Spinal cord (tissue), 9 donors: ENCODE measurements at regions not wholly inside any gene's neighbourhood (a gene's known extent, or its start where the extent isn't known, plus 50 kb on each side); places are given as distances from the start of the nearest gene placed in this dataset.

Source experiments
- DNase-seq, 6 donors: peaks; one replicate each; pipeline versions ENCODE4 v3.0.0 to v3.0.0-alpha.2; 2013 to 2015; ENCODE audit warnings: low spot score in 6 of 6, low read depth in 4 of 6
- H3K27ac ChIP-seq: one replicate; pipeline ENCODE4 v1.5.1; 2013; ENCODE audit warnings: low read depth, low read length, control low read depth
- H3K27me3 ChIP-seq: one replicate; pipeline ENCODE4 v1.6.1; 2013; ENCODE audit warnings: low read length; ENCODE audit not compliant: control insufficient read depth, insufficient read depth
- H3K36me3 ChIP-seq: one replicate; pipeline ENCODE4 v1.6.1; 2013; ENCODE audit warnings: low read length; ENCODE audit not compliant: control insufficient read depth, insufficient read depth
- H3K4me1 ChIP-seq: one replicate; pipeline ENCODE4 v1.6.1; 2013; ENCODE audit warnings: low read length; ENCODE audit not compliant: control insufficient read depth, insufficient read depth
- H3K4me3 ChIP-seq: one replicate; pipeline ENCODE4 v1.5.1; 2013; ENCODE audit warnings: low read depth, low read length, control low read depth
- H3K9me3 ChIP-seq: one replicate; pipeline ENCODE4 v1.6.1; 2013; ENCODE audit warnings: low read length; ENCODE audit not compliant: control insufficient read depth, insufficient read depth
- WGBS: methylation state at CpG from one replicate; pipeline ENCODE4 v1.1.5; 2013; ENCODE audit warnings: missing lambda C conversion rate; ENCODE audit not compliant: insufficient coverage; 5-methylcytosine and 5-hydroxymethylcytosine counted together
- donor health status: healthy.

DNA sequence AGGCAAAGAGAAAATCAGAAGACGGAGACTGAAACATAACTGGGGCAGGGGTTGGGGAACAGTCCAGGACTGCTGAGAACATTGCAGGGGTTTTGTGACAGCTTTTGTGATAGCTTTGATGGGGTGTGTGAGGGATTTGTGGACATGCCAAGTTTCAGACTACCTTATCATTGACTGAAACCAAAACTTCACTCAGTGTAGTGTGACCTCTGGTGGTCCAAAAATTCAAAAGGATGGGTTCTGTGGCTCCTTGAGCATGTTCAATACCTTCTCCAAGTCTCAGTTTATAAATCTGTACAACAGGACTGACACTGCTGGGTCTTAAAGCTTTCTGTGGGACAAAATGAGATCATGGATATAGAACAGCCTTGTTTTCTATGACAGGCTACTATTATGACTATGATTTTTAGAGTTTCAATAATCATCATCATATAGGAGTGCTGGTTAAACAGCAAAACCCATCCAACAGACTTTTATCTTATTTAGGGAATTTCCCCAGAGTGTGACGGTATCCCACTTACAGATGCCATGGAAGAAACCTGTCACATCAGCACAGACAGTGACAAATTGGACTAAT is 259.2 kb upstream of the SLC14A2 start:
- Histone ChIP-seq H3K4me3 (no peak overlapping the region), H3K27ac (no peak overlapping the region), H3K36me3 (no peaks in the 10 kb centered on the region), H3K9me3 (no peaks in the 10 kb centered on the region), H3K27me3 (no peaks in the 10 kb centered on the region), H3K4me1 (peaks cover 6% of the 10 kb centered on the region)
- peak in 3 of 6 donors; percentile 26 to 79 (median 49) for DNase-seq
- 86% methylated on average over 2 of the region's 2 CpGs for WGBS

- no peak overlapping the region for H3K27ac ChIP-seq
- no peaks in the 10 kb centered on the region for H3K27me3 ChIP-seq
- H3K4me3 ChIP-seq: no peak overlapping the region
- H3K36me3 ChIP-seq: no peaks in the 10 kb centered on the region
- DNase-seq: peak in 3 of 6 donors; percentile 6 to 65 (median 50)
- H3K9me3 ChIP-seq: no peaks in the 10 kb centered on the region
- peaks cover 9% of the 10 kb centered on the region for H3K4me1 ChIP-seq
- no CpG with 5 or more reads among the region's 5 CpGs for WGBS
Observed at GRCh38 chr18:45357686-45358470, 257.4 kb upstream of the SLC14A2 start.

DNA sequence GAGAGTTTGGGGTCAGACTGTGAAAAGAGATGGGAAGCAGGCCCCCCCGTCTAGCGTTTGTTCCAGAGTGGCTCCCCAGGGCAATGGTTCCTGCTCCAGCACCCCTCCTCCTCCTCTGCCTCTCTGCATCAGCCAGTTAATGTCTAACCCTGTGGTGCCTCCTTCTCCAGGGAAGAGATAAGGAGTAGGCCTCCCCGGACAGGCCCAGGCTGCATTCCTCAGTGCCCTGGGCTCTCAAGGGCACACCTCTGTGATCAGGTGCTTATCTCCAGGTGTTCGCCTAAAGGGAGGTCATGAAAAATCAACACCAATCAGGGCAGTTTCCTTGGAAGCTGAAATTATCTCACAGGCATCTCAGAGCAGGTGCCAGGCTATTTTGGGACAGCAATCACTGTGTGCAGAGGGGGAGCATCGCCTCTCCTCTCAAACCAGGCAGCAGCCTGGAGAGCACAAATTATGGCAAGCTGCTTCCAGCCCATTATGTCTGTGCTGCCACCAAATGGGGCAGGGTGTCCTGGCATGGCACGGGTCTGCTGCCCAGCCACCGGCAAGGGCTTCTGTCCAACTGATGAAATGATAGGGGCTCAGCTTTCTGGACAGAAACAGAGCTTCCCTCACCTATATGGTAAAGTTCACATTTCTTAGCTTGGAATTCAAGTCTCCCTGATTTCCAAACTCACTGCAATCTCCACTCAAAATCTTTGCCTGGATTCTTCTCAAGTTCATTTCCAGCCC is 255.8 kb upstream of the SLC14A2 start:
- WGBS: 75% methylated on average over 7 of the region's 7 CpGs
- DNase-seq: no peak
- H3K9me3 ChIP-seq: no peaks in the 10 kb centered on the region
- no peak overlapping the region for H3K27ac ChIP-seq
- peaks cover 18% of the 10 kb centered on the region for H3K4me1 ChIP-seq
- no peaks in the 10 kb centered on the region for H3K36me3 ChIP-seq
- no peak overlapping the region for H3K4me3 ChIP-seq
- no peaks in the 10 kb centered on the region for H3K27me3 ChIP-seq

GRCh38 chr18:45361125-45361851 is 254.0 kb upstream of the SLC14A2 start:
- H3K27me3 ChIP-seq: no peaks in the 10 kb centered on the region
- peaks cover 18% of the 10 kb centered on the region for H3K4me1 ChIP-seq
- no peaks in the 10 kb centered on the region for H3K36me3 ChIP-seq
- H3K27ac ChIP-seq: no peak overlapping the region
- peak in 1 of 6 donors; percentile 33 for DNase-seq
- H3K4me3 ChIP-seq: no peak overlapping the region
- H3K9me3 ChIP-seq: no peaks in the 10 kb centered on the region
- WGBS: no CpG with 5 or more reads among the region's 4 CpGs

DNA sequence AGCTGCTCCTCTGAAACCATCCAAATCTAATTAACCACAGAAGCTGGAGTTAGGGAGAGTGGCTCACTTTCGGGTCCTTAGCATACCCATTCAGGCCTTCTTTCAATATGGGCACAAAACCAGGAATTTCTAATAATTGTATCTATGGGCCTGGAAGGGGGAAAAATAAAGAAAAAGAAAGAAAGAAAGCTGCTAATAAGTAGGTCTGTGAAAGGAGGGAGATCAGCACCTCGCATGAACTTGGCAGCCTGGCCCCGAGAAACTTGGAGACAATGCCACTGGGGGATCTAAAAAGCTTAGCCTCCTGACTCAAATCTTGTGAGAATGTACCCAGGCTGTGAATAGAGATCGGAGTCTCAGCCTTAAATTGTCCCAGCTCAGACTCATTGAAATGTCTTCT is 252.1 kb upstream of the SLC14A2 start:
- Histone ChIP-seq H3K27me3 (peaks cover 2% of the 10 kb centered on the region), H3K4me1 (peaks cover 18% of the 10 kb centered on the region), H3K27ac (no peak overlapping the region), H3K4me3 (no peak overlapping the region), H3K36me3 (no peaks in the 10 kb centered on the region), H3K9me3 (no peaks in the 10 kb centered on the region)
- WGBS: 33% methylated on average over 2 of the region's 4 CpGs
- DNase-seq: peak in 2 of 6 donors; percentile 74 to 86

GRCh38 chr18:45365835-45366234 is 249.4 kb upstream of the SLC14A2 start:
- Histone ChIP-seq H3K4me3 (no peak overlapping the region), H3K27ac (no peak overlapping the region), H3K27me3 (peaks cover 2% of the 10 kb centered on the region), H3K9me3 (no peaks in the 10 kb centered on the region), H3K36me3 (no peaks in the 10 kb centered on the region), H3K4me1 (peaks cover 18% of the 10 kb centered on the region)
- DNase-seq: no peak
- WGBS: 83% methylated on average over 3 of the region's 3 CpGs

DNA sequence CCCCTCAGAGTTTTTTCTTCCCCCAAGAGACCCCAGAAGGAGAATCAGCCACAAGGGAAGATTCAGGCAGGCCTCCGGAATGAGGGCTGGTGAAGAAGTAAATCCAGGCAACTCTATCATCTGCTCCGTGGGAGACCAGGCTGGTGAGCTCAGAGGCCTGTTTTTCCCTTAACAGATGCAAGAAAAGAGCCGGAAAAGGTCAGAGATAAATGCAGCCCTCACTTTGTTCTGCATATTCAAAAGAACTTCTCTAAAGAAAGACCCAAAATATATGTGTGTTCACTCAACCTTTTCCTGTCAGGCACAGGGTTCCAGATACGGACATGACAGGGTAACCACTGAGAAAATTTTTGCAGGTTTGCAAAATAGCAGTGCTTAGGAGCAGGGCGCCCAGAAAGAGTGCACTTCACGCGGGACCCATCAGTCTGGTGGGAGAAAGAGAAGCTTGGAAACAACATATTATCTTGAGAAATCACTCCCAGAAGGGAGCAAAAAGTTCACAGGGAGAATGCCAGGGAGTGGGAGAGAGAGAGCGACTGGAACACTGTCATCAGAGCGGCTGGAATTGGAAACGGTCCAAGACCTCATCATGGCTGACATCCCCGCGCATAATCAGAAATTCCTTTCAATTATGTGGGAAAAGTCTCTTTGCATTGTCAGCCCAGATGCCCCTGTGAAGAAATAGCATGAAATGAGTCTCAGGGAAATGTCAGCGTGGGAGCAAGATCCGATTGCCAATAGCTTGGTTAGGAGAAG is 244.8 kb upstream of the SLC14A2 start:
- H3K36me3 ChIP-seq: no peaks in the 10 kb centered on the region
- no peak overlapping the region for H3K27ac ChIP-seq
- no peaks in the 10 kb centered on the region for H3K9me3 ChIP-seq
- peaks cover 6% of the 10 kb centered on the region for H3K4me1 ChIP-seq
- H3K4me3 ChIP-seq: no peak overlapping the region
- DNase-seq: peak in 2 of 6 donors; percentile 65 to 68
- H3K27me3 ChIP-seq: peaks cover 2% of the 10 kb centered on the region
- WGBS: 32% methylated on average over 8 of the region's 14 CpGs

DNA sequence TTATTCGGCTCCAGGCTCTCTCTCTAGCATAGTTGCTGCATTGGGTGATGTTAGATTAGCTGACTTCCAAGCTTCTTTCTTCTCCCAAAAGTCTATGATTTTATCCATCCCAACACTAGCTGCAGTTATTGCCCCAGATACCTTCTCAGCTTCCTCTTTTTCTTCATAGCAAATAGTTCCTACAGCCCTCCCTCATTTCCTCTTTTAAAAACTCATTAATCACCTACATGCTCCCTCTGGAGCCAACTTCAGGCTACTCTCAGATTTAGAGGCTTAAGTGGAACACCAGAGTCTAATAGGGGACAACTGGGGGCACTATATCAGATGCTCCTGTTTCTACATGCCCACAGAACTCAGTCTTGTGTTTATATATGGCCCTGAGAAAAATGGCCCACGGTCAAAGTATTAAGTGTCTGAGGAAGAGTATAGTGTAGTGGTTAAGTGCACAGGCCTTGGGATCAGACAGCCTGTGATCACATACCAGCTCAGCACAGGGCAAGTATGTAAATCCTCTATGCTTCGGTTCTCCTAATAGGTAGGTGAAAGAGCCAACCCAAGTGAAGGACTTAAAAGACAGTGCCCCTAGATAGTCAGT is 241.9 kb upstream of the SLC14A2 start:
- no peak for DNase-seq
- no peaks in the 10 kb centered on the region for H3K27me3 ChIP-seq
- peaks cover 6% of the 10 kb centered on the region for H3K4me1 ChIP-seq
- H3K9me3 ChIP-seq: no peaks in the 10 kb centered on the region
- H3K27ac ChIP-seq: no peak overlapping the region
- WGBS: 86% methylated on average over 1 of the region's 3 CpGs
- no peaks in the 10 kb centered on the region for H3K36me3 ChIP-seq
- H3K4me3 ChIP-seq: no peak overlapping the region

GRCh38 chr18:45374236-45374635 is 241.0 kb upstream of the SLC14A2 start:
- no peak for DNase-seq
- no peaks in the 10 kb centered on the region for H3K27me3 ChIP-seq
- no peak overlapping the region for H3K27ac ChIP-seq
- no peaks in the 10 kb centered on the region for H3K36me3 ChIP-seq
- no peaks in the 10 kb centered on the region for H3K9me3 ChIP-seq
- no peak overlapping the region for H3K4me3 ChIP-seq
- peaks cover 6% of the 10 kb centered on the region for H3K4me1 ChIP-seq
